Type B pancreatic cell (in vitro differentiated cells): ENCODE measurements at regions not wholly inside any gene's neighbourhood (a gene's known extent, or its start where the extent isn't known, plus 50 kb on each side); places are given as distances from the start of the nearest gene placed in this dataset.

ENCODE experiments used
- DNase-seq: peaks from one replicate; pipeline ENCODE4 v3.0.0; 2021; ENCODE audit warnings: mixed read lengths; ENCODE audit not compliant: unreplicated experiment; ENCODE audit errors: extremely low spot score
- H3K27ac Mint-ChIP-seq: 2 replicates; pipeline ENCODE4 v1.8.0; 2021; ENCODE audit warnings: mild to moderate bottlenecking, mixed read lengths
- H3K27me3 Mint-ChIP-seq: 2 replicates; pipeline ENCODE4 v1.8.0; 2021; ENCODE audit warnings: mixed read lengths
- H3K36me3 Mint-ChIP-seq: 2 replicates; pipeline ENCODE4 v1.8.0; 2021; ENCODE audit warnings: mixed read lengths
- H3K4me1 Mint-ChIP-seq: one replicate; pipeline ENCODE4 v1.8.0; 2021; ENCODE audit warnings: mixed read lengths; ENCODE audit not compliant: unreplicated experiment
- H3K4me3 Mint-ChIP-seq: 2 replicates; pipeline ENCODE4 v1.8.0; 2021; ENCODE audit warnings: mild to moderate bottlenecking, mixed read lengths
- H3K9me3 Mint-ChIP-seq: 2 replicates; pipeline ENCODE4 v1.8.0; 2021; ENCODE audit warnings: mixed read lengths
- CTCF ChIP-seq: fragments of 200-600 bp; sonication (generic); conservative IDR thresholded peaks from 2 replicates; pipeline ENCODE4 v1.5.0; 2021; ENCODE audit warnings: antibody characterized with exemption, mild to moderate bottlenecking

GRCh38 chr9:90025816-90026215, 421.0 kb downstream of the GADD45G start:
- no peak for TF ChIP-seq CTCF
- Mint-ChIP-seq H3K27ac (no peak overlapping the region), H3K27me3 (no peaks in the 10 kb centered on the region), H3K36me3 (no peaks in the 10 kb centered on the region), H3K4me1 (no peaks in the 10 kb centered on the region), H3K4me3 (no peak overlapping the region), H3K9me3 (no peaks in the 10 kb centered on the region)
- DNase-seq: no peak

- H3K27me3 Mint-ChIP-seq: no peaks in the 10 kb centered on the region
- no peaks in the 10 kb centered on the region for H3K4me1 Mint-ChIP-seq
- TF ChIP-seq CTCF: no peak
Observed at GRCh38 chr9:90027296-90027790, 422.5 kb downstream of the GADD45G start.

GRCh38 chr9:90029386-90029785, 424.6 kb downstream of the GADD45G start:
- no peak overlapping the region for H3K27ac Mint-ChIP-seq
- no peaks in the 10 kb centered on the region for H3K36me3 Mint-ChIP-seq
- no peak overlapping the region for H3K4me3 Mint-ChIP-seq
- no peaks in the 10 kb centered on the region for H3K4me1 Mint-ChIP-seq
- no peaks in the 10 kb centered on the region for H3K9me3 Mint-ChIP-seq
- no peak for TF ChIP-seq CTCF
- DNase-seq: no peak
- H3K27me3 Mint-ChIP-seq: no peaks in the 10 kb centered on the region

More at GRCh38 chr9:90027296-90027790, 422.5 kb downstream of the GADD45G start:
- no peak overlapping the region for H3K27ac Mint-ChIP-seq
- no peak for DNase-seq
- no peaks in the 10 kb centered on the region for H3K9me3 Mint-ChIP-seq
- no peaks in the 10 kb centered on the region for H3K36me3 Mint-ChIP-seq
- H3K4me3 Mint-ChIP-seq: no peak overlapping the region

GRCh38 chr9:90029996-90030395, 425.2 kb downstream of the GADD45G start:
- H3K4me1 Mint-ChIP-seq: no peaks in the 10 kb centered on the region
- no peaks in the 10 kb centered on the region for H3K9me3 Mint-ChIP-seq

GRCh38 chr9:90032296-90033027, 427.6 kb downstream of the GADD45G start:
- no peak for TF ChIP-seq CTCF
- no peaks in the 10 kb centered on the region for H3K36me3 Mint-ChIP-seq
- no peak overlapping the region for H3K27ac Mint-ChIP-seq
- H3K27me3 Mint-ChIP-seq: peaks cover 4% of the 10 kb centered on the region
- H3K9me3 Mint-ChIP-seq: no peaks in the 10 kb centered on the region
- H3K4me3 Mint-ChIP-seq: no peak overlapping the region
- no peaks in the 10 kb centered on the region for H3K4me1 Mint-ChIP-seq
- DNase-seq: no peak

More at GRCh38 chr9:90029996-90030395, 425.2 kb downstream of the GADD45G start:
- no peak for TF ChIP-seq CTCF
- Mint-ChIP-seq H3K27ac (no peak overlapping the region), H3K36me3 (no peaks in the 10 kb centered on the region), H3K4me3 (no peak overlapping the region), H3K27me3 (no peaks in the 10 kb centered on the region)
- DNase-seq: no peak
